ENCODE measurements at regions not wholly inside any gene's neighbourhood (a gene's known extent, or its start where the extent isn't known, plus 50 kb on each side); places are given as distances from the start of the nearest gene placed in this dataset.

DNA sequence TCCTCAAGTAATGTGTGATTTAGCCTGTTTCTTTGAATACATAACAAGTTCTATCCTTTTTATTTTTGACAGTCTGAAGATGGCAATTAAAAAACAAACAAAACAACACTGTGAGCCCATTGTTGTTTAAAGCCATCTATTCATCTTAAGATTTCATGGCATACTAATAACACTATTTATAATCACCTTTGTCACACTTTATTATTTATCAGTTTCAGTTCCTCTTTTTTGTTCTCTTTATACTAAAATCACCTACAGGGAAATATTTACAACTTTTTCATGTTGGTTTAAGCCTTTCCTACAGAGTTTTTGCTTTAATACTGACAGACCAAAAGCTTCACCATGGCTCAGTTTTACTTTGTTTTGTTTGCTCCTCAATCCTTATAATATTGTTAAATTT is 247.4 kb upstream of the CTSO start:
- DNase-seq = no peak

DNA sequence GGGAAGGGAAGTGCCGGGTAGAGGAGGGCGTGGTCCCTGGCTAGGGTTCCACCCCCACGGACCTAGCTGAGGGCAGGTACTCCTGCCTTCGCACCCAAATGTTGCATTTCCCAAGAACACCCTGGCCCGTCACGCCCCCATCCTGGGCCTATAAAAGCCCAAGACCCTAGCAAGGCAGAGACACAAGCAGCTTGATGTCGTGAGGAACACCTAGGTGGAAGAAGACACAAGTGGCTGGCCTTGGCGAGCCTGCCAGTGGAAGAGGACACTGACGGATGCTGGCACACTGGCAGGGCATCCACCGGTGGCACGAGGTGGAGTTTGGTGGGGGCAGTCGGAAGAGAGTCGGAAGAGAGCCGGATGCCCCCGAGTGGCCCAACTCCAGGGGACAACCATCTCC is 244.8 kb upstream of the CTSO start:
- no peak for DNase-seq

DNA sequence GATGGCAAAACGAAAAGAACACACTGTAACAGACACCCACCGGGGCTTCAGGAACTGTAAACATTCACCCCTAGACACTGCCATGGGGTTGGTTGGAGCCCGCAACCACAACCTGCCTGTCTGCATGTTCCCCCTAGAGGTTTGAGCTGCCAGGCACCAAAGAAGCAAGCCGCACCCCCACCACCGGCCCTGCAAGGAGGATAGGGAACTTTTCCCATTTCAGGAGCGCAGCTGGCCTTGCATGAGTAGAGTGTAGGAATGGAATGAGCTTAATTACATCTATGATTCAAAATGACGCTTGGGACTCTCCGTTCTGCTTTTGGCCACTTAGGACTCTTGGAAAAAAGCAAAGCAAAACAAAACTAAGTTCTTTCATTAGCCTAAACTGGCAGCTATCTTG is 243.6 kb upstream of the CTSO start:
- no peak for DNase-seq

DNA sequence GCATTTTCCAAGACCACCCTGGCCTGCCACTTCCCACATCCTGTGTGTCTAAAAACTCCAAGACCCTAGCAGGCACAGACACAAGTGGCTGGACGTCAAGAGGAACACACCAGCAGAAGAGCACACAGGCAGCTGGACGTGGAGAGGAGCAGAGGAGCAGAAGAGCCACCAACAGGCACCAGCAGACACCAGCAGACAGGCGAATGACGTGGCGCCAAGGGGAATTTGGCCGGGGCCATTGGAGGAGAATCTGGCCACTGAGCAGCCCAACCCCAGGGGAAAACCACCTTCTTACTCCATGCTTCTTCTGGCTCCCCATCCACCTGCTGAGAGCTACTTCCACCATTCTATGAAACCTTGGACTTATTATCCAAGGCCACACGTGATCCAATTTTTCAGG is 243.1 kb upstream of the CTSO start:
- no peak for DNase-seq

DNA sequence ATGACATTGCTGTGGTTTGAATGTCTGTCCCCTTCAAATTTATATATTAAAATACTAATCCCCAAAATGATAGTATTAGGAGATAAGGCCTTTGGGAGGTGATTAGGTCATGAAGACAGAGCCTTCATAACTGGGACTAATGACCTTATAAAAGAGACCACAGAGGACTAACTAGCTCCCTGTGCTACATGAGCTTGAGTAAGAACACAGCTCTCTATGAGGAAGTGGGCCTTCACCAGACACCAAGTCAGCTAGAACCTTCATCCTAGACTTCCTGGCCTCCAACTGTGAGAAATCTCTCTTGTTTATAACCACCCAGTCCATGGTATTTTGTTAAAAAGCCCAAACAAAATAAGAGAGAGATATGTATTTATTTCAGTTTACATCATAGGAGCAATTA is 242.2 kb upstream of the CTSO start:
- DNase-seq = no peak

DNA sequence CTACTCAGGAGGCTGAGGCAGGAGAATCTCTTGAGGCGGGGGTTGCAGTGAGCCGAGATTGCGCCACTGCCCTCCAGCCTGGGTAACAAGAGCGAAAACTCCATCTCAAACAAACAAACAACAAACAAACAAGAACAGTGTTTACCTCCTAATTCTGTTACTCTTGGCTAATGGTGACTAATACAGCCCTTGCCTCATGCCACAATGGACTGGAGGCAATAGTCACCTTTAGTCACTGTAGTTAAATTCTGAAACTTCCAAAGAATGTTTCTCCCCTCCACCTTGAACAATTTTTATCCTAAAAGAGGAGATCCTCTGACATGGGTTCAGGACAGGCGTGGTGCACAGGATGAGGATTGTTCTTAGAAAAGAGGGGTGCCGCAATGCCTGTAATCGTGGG is 241.2 kb upstream of the CTSO start:
- DNase-seq = no peak

DNA sequence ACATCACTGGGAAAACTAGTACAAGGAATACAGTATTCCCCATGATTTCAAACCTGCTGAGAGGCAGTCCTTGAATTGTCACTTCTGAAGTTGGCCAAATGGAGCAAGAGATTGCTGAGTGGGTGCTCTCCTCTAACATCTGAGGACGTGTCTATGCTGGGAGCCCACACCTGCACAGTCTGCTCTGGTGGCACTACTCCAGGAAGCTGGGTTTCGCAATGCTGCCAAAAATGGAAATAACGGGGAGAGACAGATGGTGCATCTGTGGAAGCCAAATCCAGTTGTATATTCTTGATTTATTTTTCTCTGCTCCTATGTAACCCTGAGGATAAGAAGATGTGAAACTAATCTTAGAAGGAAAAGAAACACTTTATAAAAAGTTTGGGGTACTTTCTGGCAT is 240.1 kb upstream of the CTSO start:
- peak; percentile 87 for DNase-seq

DNA sequence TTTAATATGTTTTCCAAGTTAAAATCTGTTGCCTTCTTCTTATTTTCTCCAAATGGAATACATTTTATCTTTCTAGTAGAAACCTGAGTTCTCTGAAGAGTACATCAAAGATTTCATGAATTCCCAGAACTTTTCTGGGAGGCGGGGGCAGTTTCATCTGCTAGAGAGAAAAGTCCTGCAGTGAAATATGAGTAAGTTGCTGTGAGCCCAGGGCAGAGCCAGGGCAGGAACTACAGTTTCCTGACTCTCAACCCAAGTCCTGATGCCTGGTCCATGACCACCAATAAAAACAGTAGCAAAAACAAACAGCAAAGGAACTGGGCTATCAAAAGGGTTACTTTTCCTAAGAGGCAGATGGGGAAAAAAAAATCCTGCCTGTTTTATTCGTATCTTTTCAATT is 239.4 kb upstream of the CTSO start:
- DNase-seq = no peak

DNA sequence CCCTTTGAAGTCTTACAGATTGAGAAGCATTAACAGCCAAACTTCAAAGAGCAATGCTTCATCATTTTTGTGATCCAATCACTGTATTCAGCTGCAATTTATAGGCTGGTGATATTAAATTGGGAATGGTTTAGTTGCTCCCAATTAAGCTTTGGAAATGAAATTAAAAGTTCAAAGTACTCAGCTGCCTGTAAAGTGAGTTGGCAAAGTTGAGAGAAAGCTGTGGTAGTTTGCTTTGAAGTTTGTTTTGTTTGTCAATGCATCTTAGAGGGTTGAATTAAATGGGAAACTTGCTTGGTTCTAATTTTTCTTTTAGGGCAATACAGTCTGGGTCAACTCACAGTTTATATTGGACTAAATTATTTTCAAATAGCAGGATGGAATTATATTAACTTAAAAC is 238.4 kb upstream of the CTSO start:
- DNase-seq = no peak

DNA sequence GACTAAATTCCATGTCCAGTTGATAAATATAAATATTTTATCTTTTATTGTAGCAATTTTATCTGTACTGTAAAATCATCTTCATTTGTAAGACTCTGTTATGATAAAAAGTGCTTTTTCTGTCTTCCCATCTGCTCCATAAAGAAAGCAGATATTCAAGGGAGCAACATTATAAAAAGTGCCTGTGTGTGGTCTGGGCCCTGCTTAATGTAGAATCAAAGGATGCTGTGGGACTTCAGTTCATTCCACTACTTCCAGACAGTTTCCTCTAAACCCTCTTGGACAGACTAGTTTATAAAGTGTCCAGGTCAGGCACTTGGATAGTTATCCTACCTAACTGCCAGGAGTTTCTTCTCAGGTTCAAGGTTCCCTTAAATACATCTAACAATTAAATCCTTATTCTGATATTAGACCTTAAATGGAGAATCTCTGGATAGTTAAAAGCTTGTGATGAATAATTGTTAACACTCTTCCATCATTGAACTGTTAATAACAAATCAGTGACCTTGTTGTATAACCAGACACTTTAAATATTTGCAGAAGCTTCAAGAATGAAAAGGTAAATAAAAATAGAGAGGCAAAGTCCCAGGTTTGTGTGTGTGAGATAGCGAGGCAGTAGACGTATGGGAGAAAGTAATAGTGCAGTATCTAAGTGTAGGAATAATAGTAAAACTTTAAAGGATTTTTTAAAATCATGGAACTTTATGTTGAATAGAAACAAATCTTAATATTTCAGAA is 237.5 kb upstream of the CTSO start:
- no peak for DNase-seq

DNA sequence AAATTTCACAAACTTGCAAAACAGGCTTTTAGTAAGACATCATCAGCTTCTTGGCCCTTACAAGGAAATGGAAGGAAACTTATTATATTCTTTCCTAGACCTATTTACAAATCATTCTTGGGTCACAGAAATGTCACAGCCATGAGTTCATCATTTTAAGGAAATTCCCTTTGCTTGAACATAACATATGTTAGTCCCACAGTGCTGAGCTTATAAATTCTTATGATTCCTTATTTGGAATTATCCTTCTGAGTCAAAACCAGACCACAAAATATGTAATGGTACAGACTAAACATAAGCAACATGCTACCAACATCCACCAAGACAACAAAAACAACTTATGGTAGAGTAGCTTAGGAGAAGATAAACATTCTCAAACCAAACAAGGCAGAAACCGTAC is 236.9 kb upstream of the CTSO start:
- no peak for DNase-seq

DNA sequence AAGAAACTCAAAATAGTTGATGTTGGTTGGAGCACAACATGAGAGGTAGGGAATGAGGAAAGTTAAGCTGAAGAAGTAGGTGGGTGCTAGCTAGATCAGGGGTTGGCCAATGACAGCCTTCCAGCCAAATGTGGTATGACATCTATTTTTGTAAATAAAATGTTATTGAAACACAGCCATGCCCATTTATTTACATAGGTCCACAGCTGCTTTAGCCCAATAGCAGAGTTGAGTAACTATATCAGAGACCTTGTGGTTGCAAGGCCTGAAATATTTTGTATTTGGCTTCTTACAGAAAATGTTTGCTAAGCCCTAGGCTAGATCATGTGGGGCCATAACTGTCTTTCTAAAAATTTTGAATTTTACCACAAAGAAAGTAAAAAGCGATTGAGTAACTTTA is 234.9 kb upstream of the CTSO start:
- no peak for DNase-seq

DNA sequence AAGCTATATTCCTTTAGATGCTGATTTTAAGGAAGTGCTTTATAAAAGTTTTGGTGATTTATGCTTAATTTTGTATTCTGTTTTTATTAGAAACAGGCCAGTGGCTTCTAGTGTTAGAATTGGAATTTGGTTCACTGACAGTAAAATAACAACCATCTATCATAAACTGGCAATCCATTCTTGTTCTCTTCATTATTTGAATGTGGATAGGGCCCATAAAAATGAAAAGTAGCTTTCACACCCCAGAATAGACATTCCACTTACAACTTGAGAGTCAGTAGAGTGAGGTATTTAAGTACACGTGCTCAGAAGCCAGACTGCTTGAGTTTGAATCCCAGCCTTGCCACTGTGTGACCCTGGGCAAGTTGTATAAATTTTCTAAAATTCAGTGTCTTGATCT is 232.4 kb upstream of the CTSO start:
- DNase-seq = no peak

DNA sequence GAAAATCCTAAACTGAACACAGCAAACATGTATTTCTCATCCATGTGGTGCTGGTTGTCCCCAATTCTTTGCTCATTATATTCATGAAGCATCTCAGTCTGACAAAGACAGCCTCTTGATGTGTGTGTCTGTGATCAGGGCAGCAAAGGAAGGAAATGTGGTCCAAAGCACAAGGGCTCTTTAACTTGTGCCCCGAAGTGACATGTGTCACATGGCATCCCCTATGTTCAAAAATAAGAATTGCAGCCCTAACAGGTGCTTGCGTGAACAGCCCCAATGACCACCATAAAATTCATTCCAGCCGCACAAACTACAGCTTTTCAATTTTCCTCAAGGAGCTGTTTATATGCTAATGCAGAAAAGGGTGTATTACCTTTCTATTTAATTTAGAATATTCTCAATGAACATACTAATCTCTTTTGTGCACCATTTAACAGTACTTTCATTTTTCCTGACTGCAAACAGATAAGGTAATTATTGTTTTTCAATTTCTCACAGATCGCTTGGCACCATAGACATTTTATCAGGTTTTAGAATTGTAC is 231.9 kb upstream of the CTSO start:
- no peak for DNase-seq

DNA sequence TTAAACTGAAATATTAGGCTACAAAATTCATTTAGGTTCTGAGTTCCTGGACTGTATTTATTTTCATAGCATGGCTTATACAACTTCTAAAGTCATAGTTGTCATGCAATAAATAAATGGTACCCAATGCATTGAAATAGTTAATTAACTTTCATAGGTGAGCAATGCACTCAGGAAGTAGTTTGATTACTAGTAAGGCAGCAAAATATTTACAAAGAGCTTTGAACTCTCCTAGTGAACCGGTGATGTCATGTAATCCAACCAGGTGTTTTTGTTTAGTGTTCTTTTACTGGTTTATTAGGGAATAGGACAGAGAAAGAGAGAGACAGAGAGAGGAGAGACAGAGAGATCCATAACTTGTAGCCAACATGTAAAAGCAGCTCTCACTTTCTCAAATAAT is 228.6 kb upstream of the CTSO start:
- DNase-seq = no peak

DNA sequence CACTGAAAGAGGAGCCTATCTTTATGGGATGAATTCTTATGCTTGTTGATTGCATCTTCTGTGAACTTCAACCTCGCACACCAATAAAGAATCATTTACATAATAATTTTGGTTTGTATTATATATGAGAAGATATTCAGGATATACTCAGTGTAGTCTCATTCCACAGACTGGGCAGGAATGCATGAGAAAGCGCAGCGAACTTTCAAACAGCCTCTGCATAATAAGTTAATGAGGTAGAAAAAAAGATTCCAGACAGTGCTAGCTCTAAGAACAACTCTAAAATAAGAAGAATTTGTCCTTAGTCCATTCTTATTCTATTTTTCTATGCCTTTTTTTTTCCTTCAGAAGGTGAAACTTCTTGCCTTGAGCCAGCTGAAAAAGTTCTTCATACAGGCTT is 224.3 kb upstream of the CTSO start:
- no peak for DNase-seq

DNA sequence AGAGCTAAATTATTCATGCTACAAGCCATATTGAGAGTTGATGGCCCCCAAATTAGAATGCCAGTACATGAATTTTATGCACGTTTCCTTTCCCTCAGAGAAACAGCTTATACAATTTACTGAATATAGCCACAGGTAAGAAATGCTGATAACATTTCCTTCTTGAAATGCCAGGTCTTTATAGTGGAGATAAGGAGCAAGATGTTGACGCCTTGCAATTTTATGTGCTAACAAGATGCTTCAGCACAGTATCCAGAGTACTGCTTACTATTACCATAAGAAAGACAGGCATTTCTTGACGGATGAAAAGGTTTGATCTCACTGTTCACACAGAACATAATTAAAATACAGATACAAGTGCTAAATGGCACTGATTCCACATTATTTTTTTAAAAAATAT is 223.2 kb upstream of the CTSO start:
- no peak for DNase-seq

DNA sequence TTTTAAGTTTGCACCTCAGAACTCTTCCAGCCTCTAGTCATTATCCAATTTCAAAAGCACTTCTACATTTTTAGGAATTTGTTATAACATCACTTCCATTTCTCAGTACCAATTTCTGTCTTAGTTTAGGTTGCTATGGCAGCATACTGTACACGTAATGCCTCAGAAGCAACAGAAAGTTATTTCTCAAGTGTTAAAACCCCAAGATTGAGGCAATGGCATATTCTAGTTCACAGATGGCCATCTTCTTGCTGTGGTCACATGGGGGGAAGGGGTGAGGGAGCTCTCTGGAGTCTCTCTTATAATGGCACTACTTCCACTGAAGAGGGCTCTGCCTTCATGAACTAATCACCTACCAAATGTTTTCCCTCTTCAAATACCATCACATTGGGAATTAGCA is 220.3 kb upstream of the CTSO start:
- DNase-seq = no peak

DNA sequence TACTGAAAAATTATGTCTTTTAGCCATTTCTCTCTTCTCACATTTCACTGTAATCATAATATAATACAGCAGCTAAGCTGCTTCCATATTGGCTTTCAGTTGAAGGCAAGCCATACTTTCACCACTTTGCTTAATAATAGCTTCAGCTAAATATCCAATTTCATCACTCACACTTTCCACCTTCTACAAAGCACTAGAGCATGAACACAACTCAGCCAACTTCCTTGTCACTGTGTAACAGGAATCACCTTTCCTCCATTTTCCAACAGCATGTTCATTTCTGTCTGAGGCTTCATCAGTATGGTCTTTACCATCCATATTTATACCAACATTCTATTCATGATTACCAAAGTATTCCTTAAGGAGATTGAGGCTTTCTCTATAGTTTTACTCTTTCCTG is 219.8 kb upstream of the CTSO start:
- no peak for DNase-seq

DNA sequence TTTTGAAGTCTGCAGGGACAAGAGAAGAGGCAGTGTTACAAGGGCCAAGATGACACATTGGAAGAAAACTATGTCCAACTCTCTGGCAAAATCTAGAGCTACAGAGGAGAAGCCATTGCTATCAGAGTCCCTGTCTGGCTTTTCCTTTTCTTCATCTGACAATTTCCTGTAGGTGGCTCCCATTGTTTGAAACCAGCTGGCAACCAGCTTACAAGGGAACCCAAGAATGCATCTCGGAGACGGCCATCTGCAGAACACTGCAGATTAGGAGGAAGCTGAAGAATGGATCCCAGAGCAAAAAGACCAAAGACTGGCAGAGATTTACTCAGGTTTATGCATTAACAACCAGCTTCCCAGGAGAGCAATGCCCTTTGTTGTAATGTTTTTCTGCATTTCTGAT is 216.2 kb upstream of the CTSO start:
- DNase-seq = no peak

DNA sequence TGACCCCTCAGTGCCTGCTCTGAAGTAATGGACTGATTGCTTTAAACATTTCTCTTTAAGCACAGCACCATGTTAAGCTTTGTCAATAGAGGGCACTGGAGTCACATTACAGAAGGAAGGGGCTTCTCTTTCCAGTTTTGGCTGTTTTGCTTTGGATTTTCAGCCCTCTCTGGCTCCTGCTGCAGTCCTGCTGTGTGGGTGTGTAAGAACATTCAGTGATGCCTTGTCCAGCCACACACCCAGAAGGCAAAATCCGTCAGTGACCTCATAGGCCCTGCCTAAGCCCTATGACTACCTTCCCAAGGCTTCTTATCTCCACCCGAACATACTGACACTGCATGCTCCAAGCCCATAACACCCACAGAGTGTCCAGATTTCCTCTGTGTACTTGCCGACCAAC is 215.3 kb upstream of the CTSO start:
- peak; percentile 63 for DNase-seq

DNA sequence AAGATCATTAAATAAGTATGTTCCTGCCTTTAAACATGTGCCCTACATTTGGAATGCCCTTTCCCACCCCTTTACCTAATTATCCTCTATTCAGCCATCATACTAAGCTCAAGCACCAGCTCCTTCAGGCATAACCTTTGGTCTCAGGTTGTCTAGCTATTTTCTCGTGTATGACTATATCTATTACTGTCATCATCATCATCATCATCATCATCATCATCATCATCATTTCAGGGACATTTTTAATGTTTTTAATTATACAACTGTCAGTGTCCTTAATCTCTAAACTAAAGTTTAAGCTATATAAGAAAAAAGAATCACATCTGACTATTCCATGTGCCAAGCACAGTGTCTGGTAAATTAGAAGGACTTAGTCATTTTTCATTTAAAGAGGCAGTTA is 214.6 kb upstream of the CTSO start:
- DNase-seq = no peak

DNA sequence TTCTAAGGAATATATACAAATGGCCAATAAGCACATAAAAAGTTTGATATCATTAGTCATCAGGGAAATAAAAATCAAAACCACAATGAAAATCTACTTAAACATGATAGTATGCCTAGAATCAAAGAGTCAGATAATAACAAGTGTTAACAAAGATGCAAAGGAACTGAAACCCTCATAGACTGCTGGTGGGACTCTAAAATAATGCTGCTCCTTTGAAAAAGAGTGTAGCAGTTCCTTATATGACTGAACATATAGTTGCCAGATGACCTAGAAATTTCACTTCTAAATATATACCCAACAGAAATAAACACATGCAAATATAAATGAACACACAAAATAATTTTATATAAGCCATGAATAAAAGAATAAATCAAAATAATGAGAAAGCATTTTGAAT is 205.1 kb upstream of the CTSO start:
- DNase-seq = no peak

DNA sequence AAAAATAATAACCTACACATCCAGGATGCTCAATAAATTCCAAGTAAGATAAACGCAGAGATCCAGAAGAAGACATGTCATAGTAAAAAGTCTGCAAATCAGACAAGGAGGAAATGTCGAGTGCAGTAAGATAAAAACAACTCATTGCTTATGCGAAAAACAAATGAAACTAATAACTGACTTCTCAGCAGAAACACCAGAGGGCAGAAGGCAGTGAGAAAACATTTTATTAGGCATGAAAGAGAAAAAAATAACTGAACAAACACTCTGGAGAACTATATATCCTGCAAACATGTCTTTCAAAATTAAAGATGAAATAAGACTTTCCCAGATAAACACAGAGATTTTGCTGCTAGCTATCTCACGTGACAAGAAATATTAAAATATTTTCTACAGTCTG is 201.3 kb upstream of the CTSO start:
- no peak for DNase-seq

DNA sequence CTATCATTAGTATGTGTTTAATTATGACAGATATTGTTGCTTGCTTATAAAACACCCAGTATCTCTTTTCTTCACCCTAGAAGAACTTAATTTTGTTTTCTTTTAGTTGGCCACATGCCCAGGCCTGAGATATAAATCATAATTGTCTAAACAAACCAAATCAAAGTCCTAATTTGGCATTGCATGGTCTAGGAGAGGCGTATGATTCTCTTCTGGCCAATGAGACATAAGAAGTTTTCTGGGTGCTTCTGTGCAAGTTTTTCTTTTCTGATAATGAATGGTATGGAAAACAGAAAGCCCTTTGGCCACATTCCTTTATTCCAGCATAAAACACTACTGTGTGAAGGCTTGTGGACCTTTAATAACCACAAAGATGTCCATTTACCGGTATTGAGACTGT is 192.9 kb upstream of the CTSO start:
- peak; percentile 24 for DNase-seq

DNA sequence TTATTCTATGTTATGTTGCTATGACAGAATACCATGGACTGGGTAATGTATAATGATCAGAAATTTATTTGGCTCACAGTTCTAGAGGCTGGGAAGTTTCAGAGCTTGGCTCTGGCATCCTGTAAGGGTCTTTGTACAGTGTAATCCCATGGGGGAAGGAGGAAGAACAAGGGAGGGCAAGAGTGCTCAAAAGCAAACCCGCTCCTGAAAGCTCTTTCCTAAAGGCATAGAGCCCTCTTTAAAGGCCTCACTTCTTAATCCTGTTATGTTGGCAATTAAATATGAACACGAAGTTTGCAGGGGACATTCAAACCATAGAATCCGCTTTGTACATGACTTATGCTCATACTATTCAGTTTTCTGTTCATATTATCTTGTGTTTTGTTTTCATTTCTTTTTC is 191.3 kb upstream of the CTSO start:
- DNase-seq = no peak
